Skeletal muscle tissue (tissue), 3 donors: ENCODE measurements at regions not wholly inside any gene's neighbourhood (a gene's known extent, or its start where the extent isn't known, plus 50 kb on each side); places are given as distances from the start of the nearest gene placed in this dataset.

Experiments used
- H3K27ac ChIP-seq: one replicate; pipeline ENCODE4 v1.7.0; 2013; ENCODE audit warnings: mild to moderate bottlenecking, low read depth, low read length, inconsistent platforms
- H3K27me3 ChIP-seq, 3 donors: one replicate each; pipeline ENCODE4 v1.7.0; 2013; ENCODE audit warnings: low read length in 3 of 3; ENCODE audit not compliant: control insufficient read depth in 3 of 3, insufficient read depth in 3 of 3
- H3K36me3 ChIP-seq, 3 donors: one replicate each; pipeline ENCODE4 v1.7.0; 2013; ENCODE audit warnings: low read length in 3 of 3; ENCODE audit not compliant: control insufficient read depth in 3 of 3, insufficient read depth in 3 of 3
- H3K4me1 ChIP-seq, 3 donors: one replicate each; pipeline ENCODE4 v1.7.0; 2013; ENCODE audit warnings: low read length in 3 of 3, mild to moderate bottlenecking in 3 of 3; ENCODE audit not compliant: control insufficient read depth in 3 of 3, insufficient read depth in 3 of 3
- H3K4me3 ChIP-seq, 3 donors: one replicate each; pipeline ENCODE4 v1.7.0; 2013; ENCODE audit warnings: low read length in 3 of 3
- H3K9ac ChIP-seq, 3 donors: one replicate each; pipeline ENCODE4 v1.7.0; 2013; ENCODE audit warnings: low read length in 3 of 3, mild to moderate bottlenecking in 3 of 3, moderate library complexity in 2 of 3, low read depth in 1 of 3
- H3K9me3 ChIP-seq, 3 donors: one replicate each; pipeline ENCODE4 v1.7.0; 2013; ENCODE audit warnings: low read length in 3 of 3; ENCODE audit not compliant: control insufficient read depth in 3 of 3
- donor health status: Osteomylitis.

DNA sequence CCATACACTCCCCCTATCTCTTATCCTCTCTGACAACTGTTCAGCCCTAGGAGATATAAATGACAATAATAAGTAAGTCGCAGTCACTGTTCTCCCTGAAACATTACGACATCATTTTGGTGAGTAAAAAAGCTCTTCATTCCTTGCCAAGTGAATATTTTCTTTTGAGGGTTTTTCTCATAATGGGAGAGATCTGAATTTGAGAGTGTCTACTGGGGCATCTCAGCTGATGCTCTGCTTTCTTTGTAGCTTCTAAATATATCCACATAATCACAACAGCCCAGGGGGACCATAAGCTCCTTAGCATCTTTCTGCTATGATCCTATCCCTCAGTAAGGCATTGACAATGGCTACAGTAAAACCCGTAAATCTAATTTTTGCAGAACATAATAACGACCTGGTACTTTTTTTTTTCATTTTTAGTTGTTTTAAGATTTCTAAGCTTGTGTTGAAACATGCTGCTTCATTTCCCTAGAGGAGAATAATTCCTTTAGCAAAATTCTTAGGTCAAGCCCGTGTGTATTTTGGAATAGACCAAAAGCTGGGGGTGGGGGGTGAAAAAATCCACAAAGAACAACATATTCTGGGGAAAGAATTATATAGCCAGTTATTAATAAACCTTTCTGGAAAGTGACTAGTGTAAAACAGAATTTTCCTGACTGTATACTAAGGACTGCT is 78.1 kb upstream of the GPM6B start:
- no peak overlapping the region for H3K27ac ChIP-seq
- H3K36me3 ChIP-seq, result no peaks in the 10 kb centered on the region
- H3K4me1 ChIP-seq, result no peaks in the 10 kb centered on the region
- H3K27me3 ChIP-seq, result peaks cover 0 to 4% (median 2%) of the 10 kb centered on the region in 3 donors
- no peaks in the 10 kb centered on the region for H3K9me3 ChIP-seq
- no peak overlapping the region for H3K4me3 ChIP-seq
- H3K9ac ChIP-seq, result no peak overlapping the region

DNA sequence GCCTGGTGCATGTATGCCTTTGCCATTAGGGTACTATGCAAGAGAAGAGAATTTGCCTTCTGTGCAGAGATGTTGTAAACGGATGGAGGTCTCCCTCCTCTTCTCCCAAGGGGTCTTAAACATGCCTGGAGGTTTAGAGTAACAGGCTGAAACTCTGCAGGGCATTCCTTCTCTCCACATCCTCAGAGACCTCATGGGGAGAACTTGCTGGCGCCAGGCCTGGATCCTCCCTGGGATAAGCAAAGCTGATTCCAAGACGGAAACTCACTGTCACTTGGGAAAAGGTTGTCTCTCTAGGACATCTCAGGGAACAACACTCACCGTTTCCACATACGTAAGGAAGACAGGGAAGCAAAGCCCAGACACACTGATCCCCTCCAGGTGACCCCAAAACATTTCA is 76.9 kb upstream of the GPM6B start:
- no peaks in the 10 kb centered on the region for H3K4me1 ChIP-seq
- H3K9ac ChIP-seq, result no peak overlapping the region
- H3K4me3 ChIP-seq, result no peak overlapping the region
- no peak overlapping the region for H3K27ac ChIP-seq
- no peaks in the 10 kb centered on the region for H3K9me3 ChIP-seq
- H3K36me3 ChIP-seq, result no peaks in the 10 kb centered on the region
- H3K27me3 ChIP-seq, result peaks cover 0 to 4% (median 2%) of the 10 kb centered on the region in 3 donors

DNA sequence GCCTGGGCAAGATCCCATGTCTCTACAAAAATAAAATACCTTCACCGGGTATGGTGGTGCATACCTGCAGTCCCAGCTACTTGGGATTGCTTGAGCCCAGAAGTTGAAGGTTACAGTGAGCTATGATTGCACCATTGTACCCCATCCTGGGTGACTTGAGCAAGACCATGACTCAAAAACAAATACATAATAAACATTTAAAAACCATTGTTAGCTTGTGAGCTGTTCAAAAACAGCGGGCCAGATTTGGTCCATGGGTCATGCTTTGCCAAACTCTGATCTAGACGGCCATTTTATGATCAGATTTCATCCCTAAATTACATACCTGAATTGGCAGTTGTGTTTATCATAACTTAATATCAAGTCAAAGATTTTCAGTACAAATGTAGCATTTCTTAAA is 76.0 kb upstream of the GPM6B start:
- Histone ChIP-seq H3K27ac (no peak overlapping the region), H3K4me3 (no peak overlapping the region), H3K4me1 (no peaks in the 10 kb centered on the region), H3K36me3 (no peaks in the 10 kb centered on the region), H3K9ac (no peak overlapping the region), H3K27me3 (peaks cover 0 to 4% (median 2%) of the 10 kb centered on the region in 3 donors), H3K9me3 (no peaks in the 10 kb centered on the region)

DNA sequence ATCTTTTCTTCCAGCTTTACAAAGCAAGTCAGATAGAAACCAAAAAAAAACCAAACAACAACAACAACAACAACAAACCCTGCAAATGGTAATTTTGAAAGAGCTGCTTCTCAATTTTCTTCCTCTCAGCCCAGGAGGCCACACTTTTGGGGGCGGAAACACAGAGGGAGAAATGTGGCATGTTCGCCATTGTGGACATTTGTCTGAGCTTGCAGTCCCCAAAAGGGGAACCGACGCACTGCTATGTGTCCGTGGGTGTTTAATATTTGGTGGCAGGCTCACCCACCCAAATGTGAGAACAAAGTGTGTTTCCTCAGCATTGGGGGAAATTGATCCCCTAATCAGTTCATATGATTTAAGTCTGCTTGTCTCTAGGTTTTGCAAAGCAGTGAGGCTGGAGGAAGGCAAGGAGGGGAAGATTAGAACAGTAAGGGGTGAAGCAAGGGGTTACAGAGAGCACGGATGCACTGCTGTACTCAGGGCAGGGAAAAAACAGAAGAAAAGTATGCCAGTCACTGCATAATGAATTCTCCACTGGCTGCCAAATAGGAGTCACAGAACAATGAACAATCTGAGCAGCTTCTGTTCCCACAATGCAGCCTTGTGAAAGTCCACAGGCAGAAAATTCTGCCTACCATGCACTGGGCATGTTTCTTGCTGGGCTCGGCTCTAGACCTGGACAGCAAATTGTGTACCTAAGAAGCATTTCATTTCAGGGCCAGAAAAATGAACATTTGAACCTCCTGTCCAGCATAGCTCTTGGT is 74.7 kb upstream of the GPM6B start:
- Histone ChIP-seq H3K9me3 (no peaks in the 10 kb centered on the region), H3K9ac (no peak overlapping the region), H3K4me3 (no peak overlapping the region), H3K27ac (no peak overlapping the region), H3K36me3 (no peaks in the 10 kb centered on the region), H3K4me1 (no peaks in the 10 kb centered on the region), H3K27me3 (peaks cover 0 to 7% (median 2%) of the 10 kb centered on the region in 3 donors)

DNA sequence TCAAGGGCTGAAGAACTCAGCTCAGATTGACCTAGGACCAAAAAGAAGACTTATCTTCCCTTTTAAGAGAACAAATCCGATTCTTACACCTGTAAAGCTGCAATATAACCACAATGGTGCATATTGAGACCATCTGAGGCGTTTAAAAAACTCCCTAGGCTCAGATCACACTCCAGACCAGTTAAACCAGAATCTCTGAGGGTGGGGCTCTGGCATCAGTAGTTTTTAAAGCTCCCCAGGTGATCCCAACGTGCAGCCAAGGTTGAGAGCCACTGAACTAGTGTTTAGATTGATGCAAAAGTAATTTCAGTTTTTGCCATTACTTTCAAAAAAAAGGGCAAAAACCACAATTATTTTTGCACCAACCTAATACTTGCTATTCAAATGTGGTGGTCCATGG is 73.9 kb upstream of the GPM6B start:
- peaks cover 0 to 7% (median 2%) of the 10 kb centered on the region in 3 donors for H3K27me3 ChIP-seq
- no peaks in the 10 kb centered on the region for H3K36me3 ChIP-seq
- H3K27ac ChIP-seq, result no peak overlapping the region
- no peak overlapping the region for H3K4me3 ChIP-seq
- no peak overlapping the region for H3K9ac ChIP-seq
- no peaks in the 10 kb centered on the region for H3K9me3 ChIP-seq
- no peaks in the 10 kb centered on the region for H3K4me1 ChIP-seq

DNA sequence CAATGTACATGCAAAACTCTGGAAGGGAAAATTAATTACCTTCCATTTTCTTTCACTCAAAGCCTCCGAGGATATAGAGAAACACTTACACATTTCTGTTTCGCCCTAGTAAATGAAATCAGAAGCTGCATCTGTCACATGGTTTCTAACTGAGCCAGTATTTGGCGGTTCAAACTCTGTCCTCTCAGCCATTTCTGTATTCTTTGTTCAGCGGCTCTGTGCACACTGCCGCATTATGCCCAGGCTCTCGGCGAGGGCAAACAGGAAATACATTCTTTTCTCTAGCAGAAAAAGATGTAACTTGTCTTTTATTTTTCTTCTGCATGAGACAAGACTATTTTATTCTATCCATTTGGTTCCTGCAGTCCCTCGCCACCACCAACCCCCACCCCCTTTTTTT is 71.4 kb upstream of the GPM6B start:
- Histone ChIP-seq H3K4me3 (no peak overlapping the region), H3K4me1 (no peaks in the 10 kb centered on the region), H3K9ac (no peak overlapping the region), H3K27me3 (peaks cover 0 to 3% (median 2%) of the 10 kb centered on the region in 3 donors), H3K27ac (no peak overlapping the region), H3K36me3 (no peaks in the 10 kb centered on the region), H3K9me3 (no peaks in the 10 kb centered on the region)

DNA sequence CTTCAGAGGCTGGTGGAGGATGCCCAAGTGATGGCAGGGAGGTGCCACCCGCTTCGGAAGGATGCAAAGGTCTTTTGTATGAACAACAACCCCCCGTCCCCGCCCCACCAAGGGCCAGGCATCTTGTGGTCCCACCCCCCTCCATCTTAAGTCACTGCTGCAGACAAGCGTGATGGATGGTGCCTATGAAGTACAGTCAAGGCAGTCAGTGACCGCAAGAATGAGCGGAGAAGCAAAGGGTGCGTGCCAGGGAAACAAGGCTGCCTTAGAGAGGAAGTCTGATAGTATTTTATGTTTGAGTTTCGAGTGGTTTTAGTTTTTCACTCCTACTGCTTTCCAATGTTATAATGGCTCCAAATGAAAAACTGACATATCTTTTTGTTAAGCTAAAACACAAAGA is 68.7 kb upstream of the GPM6B start:
- Histone ChIP-seq H3K27ac (no peak overlapping the region), H3K9me3 (no peaks in the 10 kb centered on the region), H3K4me1 (no peaks in the 10 kb centered on the region), H3K27me3 (peaks cover 0 to 3% (median 0%) of the 10 kb centered on the region in 3 donors), H3K9ac (no peak overlapping the region), H3K4me3 (no peak overlapping the region), H3K36me3 (no peaks in the 10 kb centered on the region)

DNA sequence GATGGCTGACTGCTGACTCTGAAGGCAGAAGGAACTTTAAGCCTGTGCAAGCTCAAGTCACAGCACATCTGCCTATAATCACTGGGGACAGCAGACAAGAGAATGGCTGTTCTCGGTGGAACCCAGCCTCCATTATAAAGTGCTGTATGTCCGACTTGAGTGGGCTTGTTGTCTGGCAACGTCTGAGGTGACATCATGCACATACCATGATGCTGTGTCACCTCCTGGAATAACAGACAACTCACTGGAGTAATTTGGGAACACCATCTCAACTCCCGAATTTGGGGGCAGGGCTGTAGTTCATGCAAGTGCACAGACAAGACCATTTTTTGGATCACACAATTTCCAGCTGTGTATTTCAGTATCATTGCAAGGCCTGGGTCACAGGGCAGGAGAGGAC is 59.8 kb upstream of the GPM6B start:
- Histone ChIP-seq H3K9ac (no peak overlapping the region), H3K9me3 (no peaks in the 10 kb centered on the region), H3K36me3 (no peaks in the 10 kb centered on the region), H3K27me3 (no peaks in the 10 kb centered on the region), H3K4me3 (no peak overlapping the region), H3K27ac (no peak overlapping the region), H3K4me1 (no peaks in the 10 kb centered on the region)

DNA sequence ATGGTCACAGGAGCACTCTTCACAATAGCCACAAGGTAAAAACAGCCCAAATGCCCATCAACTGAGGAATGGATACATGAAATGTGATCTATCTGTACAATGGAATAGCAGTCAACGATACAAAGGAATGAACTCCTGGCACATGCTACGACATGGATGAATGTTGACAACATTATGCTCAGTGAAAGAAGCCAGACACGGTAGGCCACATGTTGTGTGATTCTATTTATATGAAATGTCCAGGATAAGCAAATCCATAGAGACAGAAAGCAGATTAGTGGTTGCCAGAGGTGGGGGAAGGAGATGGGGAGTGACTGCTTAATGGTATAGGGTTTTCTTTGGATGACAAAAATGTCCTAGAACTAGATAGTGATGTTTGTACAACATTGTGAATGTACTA is 58.7 kb upstream of the GPM6B start:
- Histone ChIP-seq H3K36me3 (no peaks in the 10 kb centered on the region), H3K27ac (no peak overlapping the region), H3K4me1 (no peaks in the 10 kb centered on the region), H3K27me3 (no peaks in the 10 kb centered on the region), H3K9ac (no peak overlapping the region), H3K4me3 (no peak overlapping the region), H3K9me3 (no peaks in the 10 kb centered on the region)

DNA sequence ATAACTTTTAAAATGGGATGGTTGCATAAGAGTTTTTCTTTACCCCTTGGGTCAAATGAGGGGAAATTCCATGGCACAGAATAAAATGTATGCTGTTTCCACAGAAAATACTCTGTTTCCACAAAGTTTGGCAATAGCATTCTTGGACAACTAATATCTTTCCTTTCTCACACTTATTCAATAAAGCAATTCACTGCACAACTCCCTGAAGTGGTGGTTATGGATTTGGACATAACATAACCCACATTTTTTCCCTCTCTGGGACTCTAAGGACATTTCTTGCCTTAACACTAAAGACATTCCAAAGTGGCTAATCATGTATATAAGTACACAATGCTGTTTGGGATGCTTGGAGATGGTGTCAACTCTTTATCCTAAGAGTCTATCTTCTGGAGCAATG is 51.7 kb upstream of the GPM6B start:
- H3K9ac ChIP-seq, result no peak overlapping the region
- no peak overlapping the region for H3K4me3 ChIP-seq
- H3K27ac ChIP-seq, result no peak overlapping the region
- H3K4me1 ChIP-seq, result no peaks in the 10 kb centered on the region
- H3K27me3 ChIP-seq, result no peaks in the 10 kb centered on the region
- H3K9me3 ChIP-seq, result no peaks in the 10 kb centered on the region
- H3K36me3 ChIP-seq, result no peaks in the 10 kb centered on the region
